ENCODE measurements at regions not wholly inside any gene's neighbourhood (a gene's known extent, or its start where the extent isn't known, plus 50 kb on each side); places are given as distances from the start of the nearest gene placed in this dataset.

DNA sequence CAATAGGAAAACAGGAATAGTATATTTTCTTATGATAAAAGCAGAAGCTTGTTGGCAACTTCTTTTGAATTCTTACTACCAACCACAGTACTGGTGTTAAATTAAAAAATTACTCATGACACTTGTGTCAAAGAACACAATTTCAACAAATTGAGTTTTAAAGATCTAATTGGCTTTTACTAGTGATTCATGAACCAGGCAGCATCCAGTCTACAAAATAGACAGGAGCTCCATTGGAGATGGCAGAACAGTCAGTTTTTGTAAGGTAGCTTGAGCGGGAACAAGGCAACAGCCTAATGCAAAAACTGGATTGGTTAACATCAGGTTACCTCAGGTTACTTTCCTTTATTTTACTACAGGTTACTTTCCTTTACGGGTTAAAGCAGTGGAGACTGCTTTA lies 181.3 kb upstream of the THBS1 start:
- Histone ChIP-seq H3K4me3 (ENCODE audit: low read length) (no peak overlapping the region), H3K4me2 (ENCODE audit: low read length) (no peak overlapping the region), H3K27me3 (ENCODE audit: insufficient read depth, low read depth, low read length) (no peaks in the 10 kb centered on the region), H3K9me3 (ENCODE audit: low read length) (no peaks in the 10 kb centered on the region), H3K27ac (ENCODE audit: low read length) (no peak overlapping the region), H3K36me3 (ENCODE audit: insufficient read depth, low read length) (no peaks in the 10 kb centered on the region), H2AFZ (ENCODE audit: low read depth, low read length) (no peak overlapping the region), H4K20me1 (ENCODE audit: insufficient read depth) (no peaks in the 10 kb centered on the region), H3F3A (ENCODE audit: insufficient read depth, low read length, poor library complexity, severe bottlenecking) (no peaks in the 10 kb centered on the region), H3K79me2 (replicated peaks; ENCODE audit: insufficient read depth, low read length) (no peaks in the 10 kb centered on the region), H3K9ac (ENCODE audit: low read length) (no peak overlapping the region), H3K9me2 (ENCODE audit: insufficient read depth, low read length) (no peaks in the 10 kb centered on the region)
- TF ChIP-seq, protein P1, sequence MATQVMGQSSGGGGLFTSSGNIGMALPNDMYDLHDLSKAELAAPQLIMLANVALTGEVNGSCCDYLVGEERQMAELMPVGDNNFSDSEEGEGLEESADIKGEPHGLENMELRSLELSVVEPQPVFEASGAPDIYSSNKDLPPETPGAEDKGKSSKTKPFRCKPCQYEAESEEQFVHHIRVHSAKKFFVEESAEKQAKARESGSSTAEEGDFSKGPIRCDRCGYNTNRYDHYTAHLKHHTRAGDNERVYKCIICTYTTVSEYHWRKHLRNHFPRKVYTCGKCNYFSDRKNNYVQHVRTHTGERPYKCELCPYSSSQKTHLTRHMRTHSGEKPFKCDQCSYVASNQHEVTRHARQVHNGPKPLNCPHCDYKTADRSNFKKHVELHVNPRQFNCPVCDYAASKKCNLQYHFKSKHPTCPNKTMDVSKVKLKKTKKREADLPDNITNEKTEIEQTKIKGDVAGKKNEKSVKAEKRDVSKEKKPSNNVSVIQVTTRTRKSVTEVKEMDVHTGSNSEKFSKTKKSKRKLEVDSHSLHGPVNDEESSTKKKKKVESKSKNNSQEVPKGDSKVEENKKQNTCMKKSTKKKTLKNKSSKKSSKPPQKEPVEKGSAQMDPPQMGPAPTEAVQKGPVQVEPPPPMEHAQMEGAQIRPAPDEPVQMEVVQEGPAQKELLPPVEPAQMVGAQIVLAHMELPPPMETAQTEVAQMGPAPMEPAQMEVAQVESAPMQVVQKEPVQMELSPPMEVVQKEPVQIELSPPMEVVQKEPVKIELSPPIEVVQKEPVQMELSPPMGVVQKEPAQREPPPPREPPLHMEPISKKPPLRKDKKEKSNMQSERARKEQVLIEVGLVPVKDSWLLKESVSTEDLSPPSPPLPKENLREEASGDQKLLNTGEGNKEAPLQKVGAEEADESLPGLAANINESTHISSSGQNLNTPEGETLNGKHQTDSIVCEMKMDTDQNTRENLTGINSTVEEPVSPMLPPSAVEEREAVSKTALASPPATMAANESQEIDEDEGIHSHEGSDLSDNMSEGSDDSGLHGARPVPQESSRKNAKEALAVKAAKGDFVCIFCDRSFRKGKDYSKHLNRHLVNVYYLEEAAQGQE (IDR thresholded peaks at IDR 0.05; ENCODE audit: borderline replicate concordance): no peak
- no peak for TF ChIP-seq TAF1 (IDR thresholded peaks at IDR 0.05; ENCODE audit: low read depth)
- TF ChIP-seq MXI1 (conservative IDR thresholded peaks at IDR 0.05; ENCODE audit: poor library complexity, severe bottlenecking): no peak
- TF ChIP-seq RAD21 (conservative IDR thresholded peaks at IDR 0.05): no peak
- TF ChIP-seq POLR2AphosphoS5 (IDR thresholded peaks at IDR 0.05): no peak
- no peak for TF ChIP-seq EZH2 (IDR thresholded peaks at IDR 0.05; ENCODE audit: borderline replicate concordance, insufficient read depth, low read length, poor library complexity, severe bottlenecking)
- TF ChIP-seq, protein P2, sequence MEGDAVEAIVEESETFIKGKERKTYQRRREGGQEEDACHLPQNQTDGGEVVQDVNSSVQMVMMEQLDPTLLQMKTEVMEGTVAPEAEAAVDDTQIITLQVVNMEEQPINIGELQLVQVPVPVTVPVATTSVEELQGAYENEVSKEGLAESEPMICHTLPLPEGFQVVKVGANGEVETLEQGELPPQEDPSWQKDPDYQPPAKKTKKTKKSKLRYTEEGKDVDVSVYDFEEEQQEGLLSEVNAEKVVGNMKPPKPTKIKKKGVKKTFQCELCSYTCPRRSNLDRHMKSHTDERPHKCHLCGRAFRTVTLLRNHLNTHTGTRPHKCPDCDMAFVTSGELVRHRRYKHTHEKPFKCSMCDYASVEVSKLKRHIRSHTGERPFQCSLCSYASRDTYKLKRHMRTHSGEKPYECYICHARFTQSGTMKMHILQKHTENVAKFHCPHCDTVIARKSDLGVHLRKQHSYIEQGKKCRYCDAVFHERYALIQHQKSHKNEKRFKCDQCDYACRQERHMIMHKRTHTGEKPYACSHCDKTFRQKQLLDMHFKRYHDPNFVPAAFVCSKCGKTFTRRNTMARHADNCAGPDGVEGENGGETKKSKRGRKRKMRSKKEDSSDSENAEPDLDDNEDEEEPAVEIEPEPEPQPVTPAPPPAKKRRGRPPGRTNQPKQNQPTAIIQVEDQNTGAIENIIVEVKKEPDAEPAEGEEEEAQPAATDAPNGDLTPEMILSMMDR (IDR thresholded peaks at IDR 0.05; ENCODE audit: poor library complexity, severe bottlenecking): no peak
- TF ChIP-seq EP300 (conservative IDR thresholded peaks at IDR 0.05; ENCODE audit: poor library complexity, severe bottlenecking): no peak
- TF ChIP-seq SMC3 (conservative IDR thresholded peaks at IDR 0.05; ENCODE audit: poor library complexity): no peak

DNA sequence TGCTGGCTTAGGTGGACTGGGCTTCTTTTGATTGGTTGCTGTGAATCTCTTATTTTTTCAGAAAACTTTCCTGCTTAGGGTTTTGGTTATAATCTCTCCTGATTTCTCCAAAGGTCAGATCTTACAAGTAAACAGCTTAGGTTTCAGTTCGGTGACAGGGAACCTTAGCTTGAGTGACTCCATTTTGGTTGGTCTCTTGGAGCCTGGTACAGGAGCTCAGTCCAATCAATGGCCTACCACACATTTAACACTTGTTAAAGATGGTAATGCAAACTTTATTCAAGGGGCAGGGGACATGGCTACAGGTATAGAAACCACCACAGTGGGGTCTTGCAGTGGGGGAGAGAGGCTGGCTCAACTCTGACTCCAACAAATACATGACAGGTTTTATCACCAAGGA lies 180.9 kb upstream of the THBS1 start:
- no peaks in the 10 kb centered on the region for H3F3A ChIP-seq (ENCODE audit: insufficient read depth, low read length, poor library complexity, severe bottlenecking)
- no peaks in the 10 kb centered on the region for H4K20me1 ChIP-seq (ENCODE audit: insufficient read depth)
- no peak overlapping the region for H3K9ac ChIP-seq (ENCODE audit: low read length)

More for the DNA sequence above, 180.9 kb upstream of the THBS1 start:
- Histone ChIP-seq H3K36me3 (ENCODE audit: insufficient read depth, low read length) (no peaks in the 10 kb centered on the region), H3K4me3 (ENCODE audit: low read length) (no peak overlapping the region), H3K27ac (ENCODE audit: low read length) (no peak overlapping the region), H3K9me2 (ENCODE audit: insufficient read depth, low read length) (no peaks in the 10 kb centered on the region), H3K79me2 (replicated peaks; ENCODE audit: insufficient read depth, low read length) (no peaks in the 10 kb centered on the region), H3K4me2 (ENCODE audit: low read length) (no peak overlapping the region), H3K9me3 (ENCODE audit: low read length) (no peaks in the 10 kb centered on the region), H2AFZ (ENCODE audit: low read depth, low read length) (no peak overlapping the region), H3K27me3 (ENCODE audit: insufficient read depth, low read depth, low read length) (no peaks in the 10 kb centered on the region)
- TF ChIP-seq MXI1 (conservative IDR thresholded peaks at IDR 0.05; ENCODE audit: poor library complexity, severe bottlenecking) (no peak), POLR2AphosphoS5 (IDR thresholded peaks at IDR 0.05) (no peak), SMC3 (conservative IDR thresholded peaks at IDR 0.05; ENCODE audit: poor library complexity) (no peak), EZH2 (IDR thresholded peaks at IDR 0.05; ENCODE audit: borderline replicate concordance, insufficient read depth, low read length, poor library complexity, severe bottlenecking) (no peak), TAF1 (IDR thresholded peaks at IDR 0.05; ENCODE audit: low read depth) (no peak), RAD21 (conservative IDR thresholded peaks at IDR 0.05) (no peak), EP300 (conservative IDR thresholded peaks at IDR 0.05; ENCODE audit: poor library complexity, severe bottlenecking) (no peak)
- TF ChIP-seq, protein P2 (IDR thresholded peaks at IDR 0.05; ENCODE audit: poor library complexity, severe bottlenecking): no peak
- TF ChIP-seq, protein P1 (IDR thresholded peaks at IDR 0.05; ENCODE audit: borderline replicate concordance): no peak
